ENCODE measurements at regions not wholly inside any gene's neighbourhood (a gene's known extent, or its start where the extent isn't known, plus 50 kb on each side); places are given as distances from the start of the nearest gene placed in this dataset.
"Not testable (repeated sequence)": the region's sequence is repeated elsewhere in the genome, so short reads cannot be mapped to it uniquely, and the experiment has no call there.

GRCh38 chr13:44887515-44887914, 101.8 kb downstream of the NUFIP1 start:
- no peak for DNase-seq

GRCh38 chr13:44884076-44884729, 105.1 kb downstream of the NUFIP1 start:
- no peak for DNase-seq

- peak; percentile 37 to 48 for DNase-seq
Observed at GRCh38 chr13:44879452-44880058, 109.7 kb downstream of the NUFIP1 start.

- peak in 1 of 2 donors; percentile 2 for DNase-seq
Observed at GRCh38 chr13:44876782-44877324, 112.4 kb downstream of the NUFIP1 start.

GRCh38 chr13:44874886-44875630, 114.2 kb downstream of the NUFIP1 start:
- no peak for DNase-seq

GRCh38 chr13:44874176-44874575, 115.1 kb downstream of the NUFIP1 start:
- no peak for DNase-seq

GRCh38 chr13:44873461-44873860, 115.8 kb downstream of the NUFIP1 start:
- no peak for DNase-seq

GRCh38 chr13:44872751-44873150, 116.5 kb downstream of the NUFIP1 start:
- no peak for DNase-seq

- DNase-seq: no peak
Observed at GRCh38 chr13:44870456-44870929, 118.8 kb downstream of the NUFIP1 start.

GRCh38 chr13:44869167-44869566, 120.1 kb downstream of the NUFIP1 start:
- DNase-seq: no peak

- no peak for DNase-seq
Observed at GRCh38 chr13:44868397-44868796, 120.9 kb downstream of the NUFIP1 start.

GRCh38 chr13:44867825-44868224, 121.4 kb downstream of the NUFIP1 start:
- DNase-seq: no peak

GRCh38 chr13:44866411-44866911, 122.8 kb downstream of the NUFIP1 start:
- DNase-seq: no peak

GRCh38 chr13:44865722-44866410, 123.4 kb downstream of the NUFIP1 start:
- no peak for DNase-seq

GRCh38 chr13:44863641-44864040, 125.6 kb downstream of the NUFIP1 start:
- DNase-seq: not testable (repeated sequence)

- DNase-seq: no peak
Observed at GRCh38 chr13:44860454-44860853, 128.8 kb downstream of the NUFIP1 start.

- DNase-seq: no peak
Observed at GRCh38 chr13:44857736-44858135, 131.5 kb downstream of the NUFIP1 start.

- no peak for DNase-seq
Observed at GRCh38 chr13:44857061-44857460, 132.2 kb downstream of the NUFIP1 start.

- DNase-seq: no peak
Observed at GRCh38 chr13:44855860-44856259, 133.4 kb downstream of the NUFIP1 start.

GRCh38 chr13:44854313-44855060, 134.8 kb downstream of the NUFIP1 start:
- no peak for DNase-seq

GRCh38 chr13:44853641-44854040, 135.6 kb downstream of the NUFIP1 start:
- DNase-seq: no peak
